HepG2 (cell line): ENCODE measurements at regions not wholly inside any gene's neighbourhood (a gene's known extent, or its start where the extent isn't known, plus 50 kb on each side); places are given as distances from the start of the nearest gene placed in this dataset.

ENCODE experiments used
- ATAC-seq: fragments of 200-7000 bp; cut with Tn5 transposase; 3 replicates; pipeline ENCODE4 v1.9.1; 2020; ENCODE audit warnings: mild to moderate bottlenecking, moderate library complexity
- BruUV-seq: library from RNA; stranded (reverse); fragments of 400-500 nt; replicated peaks from 2 replicates; lab custom pipeline; 2021; lab: Mats Ljungman, UMichigan
- CTCF ChIA-PET: fragments of 300-600 bp; formaldehyde crosslinking; extraction: SDS; loops from one replicate; lab custom pipeline; 2021; ENCODE audit warnings: low total read pairs, inconsistent platforms, low intra/inter-chr PET ratio; lab: Yijun Ruan, JAX
- POLR2A ChIA-PET: fragments of 350-600 bp; sonication (Branson Sonifier 250); formaldehyde crosslinking; loops from one replicate; lab custom pipeline; 2020; ENCODE audit warnings: antibody characterized with exemption, inconsistent platforms; lab: Yijun Ruan, JAX
- DNase-seq: peaks from one replicate; pipeline ENCODE4 v3.0.0-alpha.2; 2015; ENCODE audit warnings: low spot score
- FAIRE-seq: peaks from 3 replicates; lab custom pipeline; 2011; peaks lifted over from hg19 to GRCh38; lab: Jason Lieb, UNC
- H2AFZ ChIP-seq: one replicate; pipeline ENCODE4 v1.6.1; 2011; ENCODE audit warnings: low read length, inconsistent platforms
- H3K27ac ChIP-seq: fragments of 300-600 bp; 3 replicates; pipeline ENCODE4 v1.8.0; 2011; ENCODE audit warnings: mixed run types, mild to moderate bottlenecking, mixed read lengths, low read length, inconsistent platforms; ENCODE audit not compliant: insufficient read depth; ENCODE audit errors: extremely low read length
- H3K27me3 ChIP-seq, 2 experiments: fragments of 200-600 bp in 1 of 2; 2 replicates in 1 of 2; 3 replicates in 1 of 2; pipeline versions ENCODE4 v1.6.0 to v1.8.0; 2011; ENCODE audit warnings: low read length in 2 of 2, mild to moderate bottlenecking in 2 of 2, moderate library complexity in 2 of 2, inconsistent platforms in 1 of 2; ENCODE audit not compliant: insufficient read depth in 2 of 2, control insufficient read depth in 1 of 2
- H3K36me3 ChIP-seq, 2 experiments: fragments of 200-600 bp in 1 of 2; replicated peaks in 1 of 2; 2 replicates in 1 of 2; 3 replicates in 1 of 2; pipeline versions ENCODE4 v1.5.1 to v1.8.0; 2011; ENCODE audit warnings: low read length in 2 of 2, inconsistent platforms in 1 of 2; ENCODE audit not compliant: insufficient read depth in 2 of 2, control insufficient read depth in 1 of 2
- H3K4me1 ChIP-seq: 2 replicates; pipeline ENCODE4 v1.5.1; 2012; ENCODE audit warnings: low read length, inconsistent platforms; ENCODE audit not compliant: insufficient read depth
- H3K4me2 ChIP-seq: 2 replicates; pipeline ENCODE4 v1.6.0; 2011; ENCODE audit warnings: low read depth, low read length, inconsistent platforms
- H3K4me3 ChIP-seq, 3 experiments: fragments of 200-600 bp in 1 of 3; sonication (generic), shearing (Covaris generic) in 1 of 3; replicated peaks in 1 of 3; 2 replicates each; pipeline ENCODE4 v1.5.1; 2011 to 2016; ENCODE audit warnings: low read length in 3 of 3, inconsistent platforms in 2 of 3, low read depth in 2 of 3, mild to moderate bottlenecking in 2 of 3, control low read depth in 1 of 3, mixed read lengths in 1 of 3; ENCODE audit not compliant: insufficient read depth in 1 of 3
- H3K79me2 ChIP-seq: one replicate; pipeline ENCODE4 v1.6.1; 2011; ENCODE audit warnings: low read length, inconsistent platforms; ENCODE audit not compliant: insufficient read depth
- H3K9ac ChIP-seq: 2 replicates; pipeline ENCODE4 v1.6.0; 2011; ENCODE audit warnings: mild to moderate bottlenecking, low read depth, low read length, inconsistent platforms; ENCODE audit not compliant: insufficient read depth
- H3K9me3 ChIP-seq: 2 replicates; pipeline ENCODE4 v1.5.1; 2012; ENCODE audit warnings: mild to moderate bottlenecking, low read length
- H4K20me1 ChIP-seq: 2 replicates; pipeline ENCODE4 v1.6.0; 2011; ENCODE audit warnings: inconsistent platforms, mild to moderate bottlenecking, low read length, moderate library complexity; ENCODE audit not compliant: insufficient read depth
- BCL6 ChIP-seq: IDR thresholded peaks from 2 replicates; pipeline ENCODE4 v1.6.1; 2016; ENCODE audit warnings: missing genetic modification reagents, missing compliant biosample characterization
- ETV5 ChIP-seq: IDR thresholded peaks from 2 replicates; pipeline ENCODE4 v1.6.1; 2018; ENCODE audit warnings: missing biosample characterization, missing genetic modification reagents, inconsistent platforms, borderline replicate concordance
- GTF3A ChIP-seq: sonication (generic); formaldehyde crosslinking; conservative IDR thresholded peaks from 2 replicates; pipeline ENCODE4 v1.4.0; 2020; ENCODE audit warnings: mild to moderate bottlenecking, missing genetic modification reagents
- SRSF9 ChIP-seq: fragments of 200-400 bp; formaldehyde crosslinking; IDR thresholded peaks from 2 replicates; pipeline ENCODE4 v1.6.1; 2018; ENCODE audit warnings: borderline replicate concordance, mild to moderate bottlenecking, low read depth, low read length; ENCODE audit not compliant: insufficient read depth, poor library complexity, severe bottlenecking
- ZNF878 ChIP-seq: sonication (generic); formaldehyde crosslinking; IDR thresholded peaks from 2 replicates; pipeline ENCODE4 v1.8.1; 2023; ENCODE audit warnings: mild to moderate bottlenecking, missing genetic modification reagents, moderate library complexity
- ZZZ3 ChIP-seq: sonication (generic); formaldehyde crosslinking; IDR thresholded peaks from 2 replicates; pipeline ENCODE4 v1.4.0; 2020; ENCODE audit warnings: missing genetic modification reagents, mild to moderate bottlenecking, borderline replicate concordance
- WGBS: methylation state at CpG from one replicate; pipeline ENCODE4 v1.1.6; 2017; ENCODE audit warnings: low lambda C conversion rate; 5-methylcytosine and 5-hydroxymethylcytosine counted together
- in situ Hi-C: cut with HindIII; loops from 2 replicates; pipeline ENCODE4 v1.10.0; 2017; ENCODE audit warnings: low pct_unique_long_range_greater_than_20kb; ENCODE audit not compliant: extremely low pct_ligation_motif_present
- intact Hi-C: fragments of 100-400 bp; cut with micrococcal nuclease; formaldehyde crosslinking; loops from one replicate; pipeline ENCODE4 v1.10.0; 2022; ENCODE audit not compliant: unreplicated experiment
- TF ChIP-seq, protein P1 (sequence below): IDR thresholded peaks from 2 replicates; pipeline ENCODE4 v1.6.1; 2018; ENCODE audit warnings: missing genetic modification reagents, mild to moderate bottlenecking, missing compliant biosample characterization
- TF ChIP-seq, protein P2 (sequence below): sonication (generic); formaldehyde crosslinking; IDR thresholded peaks from 2 replicates; pipeline ENCODE4 v1.8.0; 2022; ENCODE audit warnings: low read depth, missing genetic modification reagents
- TF ChIP-seq, protein P3 (sequence below): sonication (generic); formaldehyde crosslinking; IDR thresholded peaks from 2 replicates; pipeline ENCODE4 v1.5.0; 2020; ENCODE audit warnings: mild to moderate bottlenecking, missing genetic modification reagents, borderline replicate concordance

DNA sequence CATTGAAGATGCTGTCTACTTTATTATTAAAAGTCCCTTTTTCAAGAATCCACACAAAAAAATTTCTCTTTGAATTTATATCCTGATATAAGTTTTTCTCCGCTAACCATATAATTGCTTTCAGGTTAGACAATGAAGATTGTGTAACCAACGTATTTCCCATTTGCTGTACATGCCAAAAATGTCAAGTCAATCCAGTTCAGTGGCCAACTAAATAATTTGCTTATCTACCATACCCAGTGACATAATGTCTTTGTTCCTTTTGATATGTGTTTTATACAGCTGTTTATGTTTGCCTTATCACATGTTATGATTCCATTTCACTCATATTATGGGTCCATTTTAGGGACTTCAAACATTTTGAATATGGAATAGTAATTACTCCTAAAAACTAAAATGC is 349.9 kb downstream of the EFNA5 start:
- no peak overlapping the region for H2AFZ ChIP-seq
- H3K36me3 ChIP-seq: no peaks in the 10 kb centered on the region
- no peak overlapping the region for H3K9ac ChIP-seq
- in situ Hi-C loops (no loop called here), intact Hi-C loops (no loop called here)
- H3K79me2 ChIP-seq: no peaks in the 10 kb centered on the region
- no peaks in the 10 kb centered on the region for H4K20me1 ChIP-seq
- H3K4me2 ChIP-seq: no peak overlapping the region
- H3K4me3 ChIP-seq: no peak overlapping the region
- DNase-seq (no peak), ATAC-seq (no peak)
- BruUV-seq: no TSS peak
- ChIA-PET POLR2A (no interaction called here), CTCF (no interaction called here)
- H3K9me3 ChIP-seq: no peaks in the 10 kb centered on the region
- H3K27ac ChIP-seq: no peak overlapping the region
- no peaks in the 10 kb centered on the region for H3K27me3 ChIP-seq
- no peaks in the 10 kb centered on the region for H3K4me1 ChIP-seq
- 21% methylated on average over 2 of the region's 2 CpGs for WGBS
- no peak for TF ChIP-seq ETV5
- TF ChIP-seq ZNF878 (CRISPR knock-in tag): no peak
- no peak for TF ChIP-seq BCL6 (CRISPR knock-in tag)
- TF ChIP-seq SRSF9: no peak
- TF ChIP-seq, protein P1, sequence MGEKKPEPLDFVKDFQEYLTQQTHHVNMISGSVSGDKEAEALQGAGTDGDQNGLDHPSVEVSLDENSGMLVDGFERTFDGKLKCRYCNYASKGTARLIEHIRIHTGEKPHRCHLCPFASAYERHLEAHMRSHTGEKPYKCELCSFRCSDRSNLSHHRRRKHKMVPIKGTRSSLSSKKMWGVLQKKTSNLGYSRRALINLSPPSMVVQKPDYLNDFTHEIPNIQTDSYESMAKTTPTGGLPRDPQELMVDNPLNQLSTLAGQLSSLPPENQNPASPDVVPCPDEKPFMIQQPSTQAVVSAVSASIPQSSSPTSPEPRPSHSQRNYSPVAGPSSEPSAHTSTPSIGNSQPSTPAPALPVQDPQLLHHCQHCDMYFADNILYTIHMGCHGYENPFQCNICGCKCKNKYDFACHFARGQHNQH (CRISPR knock-in tag): no peak
- TF ChIP-seq ZZZ3: no peak
- TF ChIP-seq, protein P2, sequence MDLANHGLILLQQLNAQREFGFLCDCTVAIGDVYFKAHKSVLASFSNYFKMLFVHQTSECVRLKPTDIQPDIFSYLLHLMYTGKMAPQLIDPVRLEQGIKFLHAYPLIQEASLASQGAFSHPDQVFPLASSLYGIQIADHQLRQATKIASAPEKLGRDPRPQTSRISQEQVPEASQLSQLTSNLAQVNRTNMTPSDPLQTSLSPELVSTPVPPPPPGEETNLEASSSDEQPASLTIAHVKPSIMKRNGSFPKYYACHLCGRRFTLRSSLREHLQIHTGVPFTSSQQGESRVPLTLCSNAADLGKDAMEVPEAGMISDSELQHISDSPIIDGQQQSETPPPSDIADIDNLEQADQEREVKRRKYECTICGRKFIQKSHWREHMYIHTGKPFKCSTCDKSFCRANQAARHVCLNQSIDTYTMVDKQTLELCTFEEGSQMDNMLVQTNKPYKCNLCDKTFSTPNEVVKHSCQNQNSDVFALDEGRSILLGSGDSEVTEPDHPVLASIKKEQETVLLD (CRISPR knock-in tag): no peak
- no peak for TF ChIP-seq GTF3A (CRISPR knock-in tag)
- TF ChIP-seq, protein P3, sequence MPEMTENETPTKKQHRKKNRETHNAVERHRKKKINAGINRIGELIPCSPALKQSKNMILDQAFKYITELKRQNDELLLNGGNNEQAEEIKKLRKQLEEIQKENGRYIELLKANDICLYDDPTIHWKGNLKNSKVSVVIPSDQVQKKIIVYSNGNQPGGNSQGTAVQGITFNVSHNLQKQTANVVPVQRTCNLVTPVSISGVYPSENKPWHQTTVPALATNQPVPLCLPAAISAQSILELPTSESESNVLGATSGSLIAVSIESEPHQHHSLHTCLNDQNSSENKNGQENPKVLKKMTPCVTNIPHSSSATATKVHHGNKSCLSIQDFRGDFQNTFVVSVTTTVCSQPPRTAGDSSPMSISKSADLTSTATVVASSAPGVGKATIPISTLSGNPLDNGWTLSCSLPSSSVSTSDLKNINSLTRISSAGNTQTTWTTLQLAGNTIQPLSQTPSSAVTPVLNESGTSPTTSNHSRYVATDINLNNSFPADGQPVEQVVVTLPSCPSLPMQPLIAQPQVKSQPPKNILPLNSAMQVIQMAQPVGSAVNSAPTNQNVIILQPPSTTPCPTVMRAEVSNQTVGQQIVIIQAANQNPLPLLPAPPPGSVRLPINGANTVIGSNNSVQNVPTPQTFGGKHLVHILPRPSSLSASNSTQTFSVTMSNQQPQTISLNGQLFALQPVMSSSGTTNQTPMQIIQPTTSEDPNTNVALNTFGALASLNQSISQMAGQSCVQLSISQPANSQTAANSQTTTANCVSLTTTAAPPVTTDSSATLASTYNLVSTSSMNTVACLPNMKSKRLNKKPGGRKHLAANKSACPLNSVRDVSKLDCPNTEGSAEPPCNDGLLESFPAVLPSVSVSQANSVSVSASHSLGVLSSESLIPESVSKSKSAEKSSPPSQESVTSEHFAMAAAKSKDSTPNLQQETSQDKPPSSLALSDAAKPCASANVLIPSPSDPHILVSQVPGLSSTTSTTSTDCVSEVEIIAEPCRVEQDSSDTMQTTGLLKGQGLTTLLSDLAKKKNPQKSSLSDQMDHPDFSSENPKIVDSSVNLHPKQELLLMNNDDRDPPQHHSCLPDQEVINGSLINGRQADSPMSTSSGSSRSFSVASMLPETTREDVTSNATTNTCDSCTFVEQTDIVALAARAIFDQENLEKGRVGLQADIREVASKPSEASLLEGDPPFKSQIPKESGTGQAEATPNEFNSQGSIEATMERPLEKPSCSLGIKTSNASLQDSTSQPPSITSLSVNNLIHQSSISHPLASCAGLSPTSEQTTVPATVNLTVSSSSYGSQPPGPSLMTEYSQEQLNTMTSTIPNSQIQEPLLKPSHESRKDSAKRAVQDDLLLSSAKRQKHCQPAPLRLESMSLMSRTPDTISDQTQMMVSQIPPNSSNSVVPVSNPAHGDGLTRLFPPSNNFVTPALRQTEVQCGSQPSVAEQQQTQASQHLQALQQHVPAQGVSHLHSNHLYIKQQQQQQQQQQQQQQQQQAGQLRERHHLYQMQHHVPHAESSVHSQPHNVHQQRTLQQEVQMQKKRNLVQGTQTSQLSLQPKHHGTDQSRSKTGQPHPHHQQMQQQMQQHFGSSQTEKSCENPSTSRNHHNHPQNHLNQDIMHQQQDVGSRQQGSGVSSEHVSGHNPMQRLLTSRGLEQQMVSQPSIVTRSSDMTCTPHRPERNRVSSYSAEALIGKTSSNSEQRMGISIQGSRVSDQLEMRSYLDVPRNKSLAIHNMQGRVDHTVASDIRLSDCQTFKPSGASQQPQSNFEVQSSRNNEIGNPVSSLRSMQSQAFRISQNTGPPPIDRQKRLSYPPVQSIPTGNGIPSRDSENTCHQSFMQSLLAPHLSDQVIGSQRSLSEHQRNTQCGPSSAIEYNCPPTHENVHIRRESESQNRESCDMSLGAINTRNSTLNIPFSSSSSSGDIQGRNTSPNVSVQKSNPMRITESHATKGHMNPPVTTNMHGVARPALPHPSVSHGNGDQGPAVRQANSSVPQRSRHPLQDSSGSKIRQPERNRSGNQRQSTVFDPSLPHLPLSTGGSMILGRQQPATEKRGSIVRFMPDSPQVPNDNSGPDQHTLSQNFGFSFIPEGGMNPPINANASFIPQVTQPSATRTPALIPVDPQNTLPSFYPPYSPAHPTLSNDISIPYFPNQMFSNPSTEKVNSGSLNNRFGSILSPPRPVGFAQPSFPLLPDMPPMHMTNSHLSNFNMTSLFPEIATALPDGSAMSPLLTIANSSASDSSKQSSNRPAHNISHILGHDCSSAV: no peak
- TF ChIP-seq, all 625 proteins: peak for 0
- FAIRE-seq: no peak
